H1 (cell line): ENCODE measurements at regions not wholly inside any gene's neighbourhood (a gene's known extent, or its start where the extent isn't known, plus 50 kb on each side); places are given as distances from the start of the nearest gene placed in this dataset.

Experiments used
- CTCF ChIA-PET: fragments of 300-600 bp; sonication (Branson Sonifier 250); formaldehyde crosslinking; loops from one replicate; lab custom pipeline; 2021; ENCODE audit not compliant: partially characterized antibody; lab: Charles Lee
- POLR2A ChIA-PET: fragments of 300-600 bp; sonication (Branson Sonifier 250); formaldehyde crosslinking; loops from one replicate; lab custom pipeline; 2021; ENCODE audit warnings: inconsistent platforms; ENCODE audit not compliant: partially characterized antibody; lab: Charles Lee
- DNase-seq, 2 experiments: peaks; one replicate each; pipeline versions ENCODE4 v3.0.0 to v3.0.0-alpha.2; 2010 to 2022; ENCODE audit warnings: low spot score in 2 of 2, low read depth in 1 of 2, mixed read lengths in 1 of 2
- FAIRE-seq: peaks from 2 replicates; lab custom pipeline; 2011; peaks lifted over from hg19 to GRCh38; lab: Jason Lieb, UNC
- H2AFZ ChIP-seq: 2 replicates; pipeline ENCODE4 v1.8.1; 2012; ENCODE audit warnings: low read length, inconsistent platforms
- H2AK5ac ChIP-seq: 2 replicates; pipeline ENCODE4 v1.6.1; 2013; ENCODE audit warnings: low read depth, low read length
- H2BK120ac ChIP-seq: replicated peaks from 2 replicates; pipeline ENCODE3; 2013; ENCODE audit warnings: low read depth, low read length, inconsistent platforms
- H2BK12ac ChIP-seq: 2 replicates; pipeline ENCODE4 v1.6.1; 2013; ENCODE audit warnings: low read depth, low read length
- H2BK15ac ChIP-seq: 2 replicates; pipeline ENCODE4 v1.6.1; 2013; ENCODE audit warnings: low read length
- H2BK20ac ChIP-seq: 2 replicates; pipeline ENCODE4 v1.6.1; 2013; ENCODE audit warnings: low read length
- H2BK5ac ChIP-seq: 2 replicates; pipeline ENCODE4 v1.6.1; 2013; ENCODE audit warnings: low read depth, low read length
- H3K14ac ChIP-seq: 2 replicates; pipeline ENCODE4 v1.6.1; 2013; ENCODE audit warnings: inconsistent platforms; ENCODE audit not compliant: insufficient read length
- H3K18ac ChIP-seq: 2 replicates; pipeline ENCODE4 v1.6.1; 2013; ENCODE audit warnings: low read length; ENCODE audit errors: extremely low read depth
- H3K23ac ChIP-seq: 2 replicates; pipeline ENCODE4 v1.6.1; 2013; ENCODE audit warnings: inconsistent platforms; ENCODE audit not compliant: insufficient read length
- H3K23me2 ChIP-seq: 2 replicates; pipeline ENCODE4 v1.6.1; 2013; ENCODE audit warnings: low read depth, low read length
- H3K27ac ChIP-seq: 2 replicates; pipeline ENCODE4 v1.6.1; 2011; ENCODE audit warnings: low read depth, low read length, inconsistent platforms
- H3K27me3 ChIP-seq, 4 experiments: replicated peaks in 1 of 4; 1 replicate in 1 of 4; 2 replicates in 3 of 4; pipeline versions ENCODE4 v1.6.1 to v1.8.1; 2011 to 2013; ENCODE audit warnings: low read length in 3 of 4, mild to moderate bottlenecking in 3 of 4, inconsistent platforms in 2 of 4, mixed read lengths in 2 of 4, moderate library complexity in 1 of 4; ENCODE audit not compliant: control insufficient read depth in 3 of 4, insufficient read depth in 3 of 4; ENCODE audit errors: extremely low read depth in 1 of 4
- H3K36me3 ChIP-seq, 4 experiments: 2 replicates each; pipeline versions ENCODE4 v1.6.1 to v1.8.1; 2011 to 2013; ENCODE audit warnings: mild to moderate bottlenecking in 4 of 4, low read length in 3 of 4, moderate library complexity in 2 of 4, control low read depth in 1 of 4, inconsistent platforms in 1 of 4; ENCODE audit not compliant: insufficient read depth in 4 of 4, control insufficient read depth in 2 of 4
- H3K4ac ChIP-seq: replicated peaks from 2 replicates; pipeline ENCODE3; 2013; ENCODE audit warnings: low read length, low read depth, mixed read lengths, inconsistent platforms; ENCODE audit not compliant: insufficient read length
- H3K4me1 ChIP-seq, 4 experiments: replicated peaks in 1 of 4; 1 replicate in 1 of 4; 2 replicates in 3 of 4; pipeline versions ENCODE4 v1.6.1 to v1.8.1; 2011 to 2013; ENCODE audit warnings: low read length in 3 of 4, inconsistent platforms in 2 of 4, mixed read lengths in 1 of 4; ENCODE audit not compliant: insufficient read depth in 4 of 4, control insufficient read depth in 3 of 4
- H3K4me2 ChIP-seq, 2 experiments: 2 replicates each; pipeline versions ENCODE4 v1.6.1 to v1.8.1; 2011 to 2013; ENCODE audit warnings: low read depth in 2 of 2, low read length in 2 of 2, control low read depth in 1 of 2, inconsistent platforms in 1 of 2, mild to moderate bottlenecking in 1 of 2; ENCODE audit not compliant: insufficient read depth in 1 of 2
- H3K4me3 ChIP-seq, 4 experiments: fragments of 200-600, 300-600 bp in 1 of 4; sonication (generic), shearing (Covaris generic), sonication (Bioruptor Twin) in 1 of 4; 2 replicates each; pipeline versions ENCODE4 v1.5.1 to v1.8.1; 2011 to 2016; ENCODE audit warnings: low read length in 4 of 4, low read depth in 3 of 4, control low read depth in 2 of 4, inconsistent platforms in 2 of 4, mild to moderate bottlenecking in 2 of 4, mixed read lengths in 1 of 4, moderate library complexity in 1 of 4; ENCODE audit not compliant: insufficient read depth in 2 of 4; ENCODE audit errors: extremely low read depth in 1 of 4
- H3K56ac ChIP-seq: replicated peaks from 2 replicates; pipeline ENCODE3; 2013; ENCODE audit warnings: low read depth, mild to moderate bottlenecking, mixed read lengths, low read length, inconsistent platforms; ENCODE audit not compliant: insufficient read length
- H3K79me1 ChIP-seq: 2 replicates; pipeline ENCODE4 v1.6.1; 2013; ENCODE audit warnings: low read depth, low read length, control low read depth
- H3K79me2 ChIP-seq, 2 experiments: 2 replicates each; pipeline versions ENCODE4 v1.6.1 to v1.8.1; 2012 to 2013; ENCODE audit warnings: low read length in 2 of 2, mild to moderate bottlenecking in 2 of 2, inconsistent platforms in 1 of 2; ENCODE audit not compliant: insufficient read depth in 2 of 2, control insufficient read depth in 1 of 2
- H3K9ac ChIP-seq, 4 experiments: replicated peaks in 1 of 4; 1 replicate in 1 of 4; 2 replicates in 3 of 4; pipeline versions ENCODE4 v1.6.1 to v1.8.1; 2011 to 2013; ENCODE audit warnings: low read depth in 3 of 4, low read length in 3 of 4, control low read depth in 2 of 4, mild to moderate bottlenecking in 2 of 4, moderate library complexity in 2 of 4, inconsistent platforms in 1 of 4; ENCODE audit errors: extremely low read depth in 1 of 4
- H3K9me3 ChIP-seq, 2 experiments: 2 replicates each; pipeline versions ENCODE4 v1.6.1 to v1.8.1; 2012 to 2013; ENCODE audit warnings: mild to moderate bottlenecking in 2 of 2, moderate library complexity in 2 of 2, control low read depth in 1 of 2, inconsistent platforms in 1 of 2, low read depth in 1 of 2, low read length in 1 of 2, mixed read lengths in 1 of 2; ENCODE audit not compliant: insufficient read depth in 2 of 2
- H4K20me1 ChIP-seq, 2 experiments: replicated peaks in 1 of 2; 2 replicates each; pipeline versions ENCODE3 to v1.8.1; 2011 to 2013; ENCODE audit warnings: inconsistent platforms in 2 of 2, low read length in 2 of 2, mild to moderate bottlenecking in 1 of 2; ENCODE audit not compliant: insufficient read depth in 2 of 2, control insufficient read depth in 1 of 2
- H4K5ac ChIP-seq: 2 replicates; pipeline ENCODE4 v1.6.1; 2013; ENCODE audit warnings: low read length, low read depth, mixed read lengths, inconsistent platforms; ENCODE audit not compliant: insufficient read length
- H4K8ac ChIP-seq: 2 replicates; pipeline ENCODE4 v1.8.0; 2013; ENCODE audit warnings: mild to moderate bottlenecking, moderate library complexity, low read length, inconsistent platforms; ENCODE audit not compliant: insufficient read depth; ENCODE audit errors: extremely low read depth
- H4K91ac ChIP-seq: replicated peaks from 2 replicates; pipeline ENCODE3; 2013; ENCODE audit warnings: low read length, mixed read lengths, inconsistent platforms; ENCODE audit not compliant: insufficient read length
- BRCA1 ChIP-seq: IDR thresholded peaks from 2 replicates; pipeline ENCODE4 v1.6.1; 2012; ENCODE audit warnings: low read depth, low read length, improper control_type of control experiment
- CEBPB ChIP-seq: IDR thresholded peaks from 2 replicates; pipeline ENCODE4 v1.6.1; 2012; ENCODE audit warnings: low read depth, low read length
- EP300 ChIP-seq, 2 experiments: IDR thresholded peaks; 1 replicate in 1 of 2; 2 replicates in 1 of 2; pipeline ENCODE4 v1.6.1; 2011 to 2012; ENCODE audit warnings: low read depth in 2 of 2, low read length in 2 of 2, mild to moderate bottlenecking in 2 of 2, borderline replicate concordance in 1 of 2, inconsistent platforms in 1 of 2, moderate library complexity in 1 of 2
- GABPA ChIP-seq: IDR thresholded peaks from 2 replicates; pipeline ENCODE4 v1.6.1; 2011; ENCODE audit warnings: mild to moderate bottlenecking, low read length, moderate library complexity, borderline replicate concordance; ENCODE audit not compliant: insufficient read depth
- KDM5A ChIP-seq: fragments of 200-600 bp; IDR thresholded peaks from 2 replicates; pipeline ENCODE4 v1.7.1; 2012; ENCODE audit warnings: mild to moderate bottlenecking, low read length, inconsistent platforms, mixed read lengths
- NANOG ChIP-seq: IDR thresholded peaks from 2 replicates; pipeline ENCODE4 v1.6.1; 2011; ENCODE audit warnings: low read length, low read depth, mild to moderate bottlenecking, inconsistent platforms; ENCODE audit not compliant: insufficient read depth, poor library complexity, severe bottlenecking
- NRF1 ChIP-seq: IDR thresholded peaks from 2 replicates; pipeline ENCODE4 v1.6.1; 2011; ENCODE audit warnings: mild to moderate bottlenecking, low read depth, low read length, improper control_type of control experiment
- POLR2A ChIP-seq, 2 experiments: IDR thresholded peaks; 1 replicate in 1 of 2; 2 replicates in 1 of 2; pipeline ENCODE4 v1.6.1; 2011; ENCODE audit warnings: low read depth in 2 of 2, low read length in 2 of 2, mild to moderate bottlenecking in 2 of 2; ENCODE audit errors: control extremely low read depth in 1 of 2
- TEAD4 ChIP-seq: IDR thresholded peaks from 2 replicates; pipeline ENCODE4 v1.6.1; 2012; ENCODE audit warnings: low read depth, low read length, inconsistent platforms, mixed read lengths
- WGBS, 2 experiments: shearing (Covaris generic) in 1 of 2; methylation state at CpG; one replicate each; pipeline versions ENCODE4 v1.1.6 to v1.1.7; 2013 to 2015; ENCODE audit warnings: low lambda C conversion rate in 2 of 2, mixed read lengths in 2 of 2, inconsistent platforms in 1 of 2, low coverage in 1 of 2, missing lambda C conversion rate in 1 of 2; ENCODE audit not compliant: insufficient replicate concordance in 2 of 2, insufficient coverage in 1 of 2, insufficient read length in 1 of 2; ENCODE audit errors: extremely low coverage in 1 of 2, missing lambda C conversion rate in 1 of 2; 5-methylcytosine and 5-hydroxymethylcytosine counted together
- TF ChIP-seq, protein P1 (sequence below): IDR thresholded peaks from 2 replicates; pipeline ENCODE4 v1.6.1; 2012; ENCODE audit warnings: inconsistent platforms

DNA sequence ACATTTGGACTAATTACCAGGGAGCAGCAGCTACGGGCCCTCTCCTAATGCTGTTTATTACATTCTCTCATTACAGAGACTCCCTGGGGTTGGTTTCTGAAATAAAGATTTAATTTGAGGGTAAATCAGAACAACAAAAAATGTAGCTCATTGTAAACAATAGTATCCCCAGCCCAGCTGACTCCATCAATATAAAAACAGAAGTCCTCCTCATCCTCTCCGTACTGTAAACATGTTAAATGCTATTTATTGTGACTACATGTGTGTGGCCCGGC lies 670.4 kb downstream of the TOX3 start:
- H2BK5ac ChIP-seq, result no peak overlapping the region
- H2BK20ac ChIP-seq, result no peak overlapping the region
- no peak overlapping the region for H3K4me2 ChIP-seq
- 96% methylated on average over 3 of the region's 3 CpGs; no CpG with 5 or more reads in 1 of the 2 experiments for WGBS, 2 experiments
- H3K36me3 ChIP-seq, result no peaks in the 10 kb centered on the region
- POLR2A ChIA-PET, result no interaction called here
- peaks cover 2 to 9% (median 3%) of the 10 kb centered on the region in 4 experiments; a peak in 3 of 7 replicates for H3K4me1 ChIP-seq
- H3K4me3 ChIP-seq, result no peak overlapping the region
- no peak overlapping the region for H3K9ac ChIP-seq
- no peak overlapping the region for H3K56ac ChIP-seq
- no peak overlapping the region for H3K23ac ChIP-seq
- no peak overlapping the region for H4K91ac ChIP-seq
- H3K27me3 ChIP-seq, result no peaks in the 10 kb centered on the region
- TF ChIP-seq EP300 (IDR thresholded peaks at IDR 0.05; ENCODE audit: borderline replicate concordance in 1 of 2, low read depth in 2 of 2, low read length in 2 of 2), result no peak
- TF ChIP-seq TEAD4, result no peak
- TF ChIP-seq POLR2A (IDR thresholded peaks at IDR 0.05; ENCODE audit: control extremely low read depth in 1 of 2, low read depth in 2 of 2, low read length in 2 of 2), result no peak
- no peak for TF ChIP-seq CEBPB
- TF ChIP-seq KDM5A, result no peak
- no peak for TF ChIP-seq BRCA1
- no peak for TF ChIP-seq GABPA
- no peak for TF ChIP-seq NRF1
- TF ChIP-seq, protein P1, sequence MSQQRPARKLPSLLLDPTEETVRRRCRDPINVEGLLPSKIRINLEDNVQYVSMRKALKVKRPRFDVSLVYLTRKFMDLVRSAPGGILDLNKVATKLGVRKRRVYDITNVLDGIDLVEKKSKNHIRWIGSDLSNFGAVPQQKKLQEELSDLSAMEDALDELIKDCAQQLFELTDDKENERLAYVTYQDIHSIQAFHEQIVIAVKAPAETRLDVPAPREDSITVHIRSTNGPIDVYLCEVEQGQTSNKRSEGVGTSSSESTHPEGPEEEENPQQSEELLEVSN, result no peak
- no peak for TF ChIP-seq NANOG
- TF ChIP-seq, all 59 proteins: peak for 0
- H3K4ac ChIP-seq, result no peak overlapping the region
- H2AK5ac ChIP-seq, result no peak overlapping the region
- no peaks in the 10 kb centered on the region for H3K9me3 ChIP-seq
- no peak for FAIRE-seq
- H3K23me2 ChIP-seq, result no peaks in the 10 kb centered on the region
- H2BK12ac ChIP-seq, result no peak overlapping the region
- CTCF ChIA-PET, result no interaction called here
- no peak overlapping the region for H4K5ac ChIP-seq
- no peak overlapping the region for H3K14ac ChIP-seq
- no peak overlapping the region for H3K27ac ChIP-seq
- H2BK15ac ChIP-seq, result no peak overlapping the region
- no peaks in the 10 kb centered on the region for H3K79me1 ChIP-seq
- no peak for DNase-seq
- H3K18ac ChIP-seq, result no peak overlapping the region
- H2AFZ ChIP-seq, result no peak overlapping the region
- no peaks in the 10 kb centered on the region for H4K20me1 ChIP-seq
- H3K79me2 ChIP-seq, result no peaks in the 10 kb centered on the region
- H2BK120ac ChIP-seq, result no peak overlapping the region
- no peak overlapping the region for H4K8ac ChIP-seq
